Left lobe of liver (tissue), 2 donors: ENCODE measurements at regions not wholly inside any gene's neighbourhood (a gene's known extent, or its start where the extent isn't known, plus 50 kb on each side); places are given as distances from the start of the nearest gene placed in this dataset.

Source experiments
- ATAC-seq: fragments of 200-7000 bp; cut with Tn5 transposase; one replicate; pipeline ENCODE4 v1.9.1; 2020; ENCODE audit warnings: mild to moderate bottlenecking, moderate library complexity
- DNase-seq: peaks from one replicate; pipeline ENCODE4 v3.0.0-alpha.2; 2020; ENCODE audit warnings: low spot score
- donor health status: DM: no; HTN: no; CAD: no; lungs with moderate emphysema.
- donor health status: DM: no; HTN: yes; CAD: no.

DNA sequence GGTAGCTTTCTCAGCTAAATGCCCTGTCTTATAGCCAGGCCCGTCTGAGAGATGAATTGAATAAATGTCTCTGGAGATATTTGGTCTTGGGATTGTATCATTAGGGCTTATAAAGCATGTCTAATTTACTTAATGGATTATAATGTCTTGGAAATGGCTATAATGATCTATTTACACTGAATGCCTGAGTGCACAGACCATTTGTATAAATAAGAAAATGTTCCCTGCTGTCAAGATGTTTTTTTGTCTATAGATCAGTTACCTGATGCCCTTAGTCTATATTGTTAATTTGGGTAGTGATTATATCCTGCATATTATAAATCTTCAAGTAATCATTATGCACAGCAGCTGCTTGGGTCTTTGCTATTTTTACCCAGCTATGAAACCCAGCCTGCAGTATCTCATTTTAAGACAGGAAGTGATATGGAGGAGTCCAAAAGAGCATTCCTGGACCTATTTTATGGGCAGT lies 112.9 kb upstream of the ACTBL2 start:
- DNase-seq (no peak), ATAC-seq (no peak)

DNA sequence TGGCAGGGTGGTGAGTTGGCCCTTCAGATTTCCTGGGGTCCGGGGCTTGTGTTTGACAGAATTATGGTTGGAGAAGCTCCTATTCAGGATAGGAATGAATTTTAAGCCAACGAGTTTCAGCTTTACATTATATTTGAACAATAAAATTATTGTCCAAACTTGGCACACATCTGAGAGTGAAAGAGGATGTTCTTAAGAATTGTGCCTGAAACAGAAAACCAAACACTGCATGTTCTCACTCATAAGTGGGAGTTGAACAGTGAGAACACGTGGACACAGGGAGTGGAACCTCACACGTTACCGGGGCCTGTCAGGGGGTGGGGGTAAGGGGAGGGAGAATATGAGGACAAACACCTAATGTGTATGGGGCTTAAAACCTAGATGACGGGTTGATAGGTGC lies 111.8 kb upstream of the ACTBL2 start:
- no peak for ATAC-seq
- no peak for DNase-seq

DNA sequence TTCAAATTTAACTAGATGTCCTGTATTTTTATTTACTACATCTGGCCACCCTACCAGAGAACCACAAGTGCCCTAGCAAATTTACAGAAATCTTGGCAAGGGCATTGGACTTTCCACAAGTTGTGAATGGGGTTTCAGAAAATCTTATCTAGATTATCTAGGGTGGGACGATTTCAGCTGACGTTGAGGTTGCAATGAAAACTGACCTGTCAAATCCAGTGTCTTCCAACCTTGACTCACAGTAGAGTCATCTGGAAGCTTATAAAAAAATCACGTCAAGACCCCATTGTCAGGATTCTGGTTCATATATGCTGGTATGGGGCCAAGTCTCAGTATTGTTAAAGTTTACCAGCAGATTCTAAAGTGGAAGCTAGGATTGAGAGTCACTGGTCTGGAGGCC lies 109.6 kb upstream of the ACTBL2 start:
- ATAC-seq (no peak), DNase-seq (no peak)

DNA sequence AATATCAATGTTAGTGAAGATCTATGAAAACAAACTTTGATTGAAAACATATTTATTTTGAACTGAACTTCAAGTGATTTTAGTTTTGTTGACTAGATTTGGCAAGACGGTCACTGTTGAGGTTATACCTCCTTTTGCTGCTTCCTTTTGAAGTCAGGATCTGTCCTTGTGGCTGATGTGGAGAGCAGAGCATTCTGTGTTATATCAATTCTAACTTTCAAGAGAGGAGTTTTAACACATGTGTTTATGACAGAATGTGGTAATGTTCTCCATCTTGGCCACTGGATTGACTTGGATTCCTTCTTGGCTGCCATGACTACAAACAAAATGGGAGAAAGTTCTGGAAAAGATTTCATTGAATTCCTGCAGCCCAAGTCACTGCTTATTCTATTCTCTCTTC lies 104.0 kb upstream of the ACTBL2 start:
- ATAC-seq (no peak), DNase-seq (no peak)

DNA sequence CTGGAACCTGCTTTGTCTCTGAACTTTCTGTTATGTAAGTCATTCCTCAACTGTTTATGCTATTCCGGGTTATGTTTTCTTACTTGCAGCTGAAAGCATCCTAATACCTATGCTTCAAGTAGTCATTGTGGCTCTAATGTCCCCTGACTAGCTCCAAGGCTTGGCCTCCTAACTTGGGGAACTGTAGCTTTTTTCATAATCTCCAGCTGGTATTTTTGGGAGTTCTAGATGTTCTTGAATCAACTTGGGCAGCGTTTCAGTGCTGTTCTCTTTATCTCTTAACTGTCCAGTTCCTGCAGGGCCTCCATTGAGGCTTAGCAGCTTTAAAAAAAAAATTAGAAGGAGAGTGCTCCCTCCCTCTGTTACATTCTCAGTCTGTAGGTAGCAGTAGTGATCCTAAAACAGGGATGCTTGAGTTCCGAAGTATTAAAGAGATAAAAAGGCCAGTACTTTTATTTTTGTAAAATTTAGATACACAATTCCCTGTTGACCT lies 100.0 kb upstream of the ACTBL2 start:
- DNase-seq (no peak), ATAC-seq (no peak)

DNA sequence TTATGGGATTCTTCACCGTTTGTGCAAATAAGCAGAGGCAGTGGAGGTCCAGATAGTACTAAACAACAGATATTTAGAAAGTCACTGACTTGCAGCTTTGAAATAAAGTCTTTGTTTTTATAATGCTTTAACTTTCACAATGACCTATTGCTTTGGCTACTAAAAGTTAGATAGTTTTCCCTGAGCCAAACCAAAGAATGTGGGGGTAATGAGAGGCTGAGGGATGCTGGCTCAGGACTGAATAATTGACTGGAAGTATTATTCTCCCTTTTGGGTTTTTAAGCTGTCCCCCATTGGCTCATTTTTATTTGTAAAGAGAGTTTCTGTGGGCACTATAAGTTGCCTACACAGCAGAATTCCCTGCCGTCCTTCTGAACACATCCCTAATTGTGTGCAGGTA lies 99.2 kb upstream of the ACTBL2 start:
- ATAC-seq (no peak), DNase-seq (no peak)

DNA sequence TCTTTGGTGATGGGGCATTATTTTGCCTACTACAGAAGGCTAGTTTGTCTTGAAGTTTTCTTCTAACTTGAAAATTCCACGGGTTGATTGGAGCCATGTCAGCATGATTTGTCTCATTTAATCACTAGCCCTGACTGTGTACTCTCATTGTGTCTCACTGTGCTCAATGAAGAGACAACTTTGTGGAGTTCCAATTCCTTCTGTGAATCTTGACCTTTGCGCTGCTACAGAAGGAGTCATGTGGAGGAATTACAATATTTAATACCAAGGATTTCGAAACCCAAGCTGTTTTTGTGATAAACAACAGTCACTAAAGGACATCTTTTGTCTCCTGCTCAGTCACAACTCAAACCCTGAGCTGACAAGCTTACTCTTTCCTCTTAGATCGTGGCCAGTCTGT lies 98.6 kb upstream of the ACTBL2 start:
- no peak for ATAC-seq
- DNase-seq, result no peak

DNA sequence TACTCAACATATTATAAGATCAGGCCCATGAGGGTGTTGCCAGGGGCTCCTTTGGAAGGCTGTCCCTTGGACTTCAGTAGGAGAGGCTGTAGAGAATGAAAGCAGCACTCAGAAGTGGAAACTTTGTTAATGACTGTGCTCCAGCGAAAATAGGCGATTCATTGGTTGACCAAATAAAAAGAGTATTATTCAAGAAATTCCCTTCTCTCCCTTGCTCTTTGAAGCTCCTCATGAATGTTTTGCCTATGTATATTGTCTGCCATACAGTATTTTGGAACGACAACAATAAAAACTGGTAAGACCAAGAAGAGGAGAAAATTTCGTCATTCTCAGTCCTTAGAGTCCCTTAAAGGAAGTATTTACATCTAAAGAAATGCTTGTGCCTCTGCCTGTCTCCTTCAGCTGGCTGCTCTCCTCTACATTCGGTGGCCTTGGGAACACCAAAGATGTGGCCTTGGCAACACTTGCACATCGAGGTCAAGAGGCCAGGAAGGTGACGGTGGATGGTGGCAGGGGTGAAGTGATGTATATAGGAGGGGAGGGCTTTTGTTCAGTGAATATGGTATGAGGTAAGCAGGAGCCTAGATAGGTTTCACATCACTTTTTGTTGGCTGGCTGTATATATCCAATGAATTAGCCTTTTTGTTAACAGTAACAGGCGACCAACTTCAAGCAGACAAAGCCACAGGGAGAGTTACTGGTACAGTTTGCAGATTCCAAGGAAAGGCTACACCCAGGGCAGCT lies 95.0 kb upstream of the ACTBL2 start:
- no peak for DNase-seq
- ATAC-seq, result no peak

DNA sequence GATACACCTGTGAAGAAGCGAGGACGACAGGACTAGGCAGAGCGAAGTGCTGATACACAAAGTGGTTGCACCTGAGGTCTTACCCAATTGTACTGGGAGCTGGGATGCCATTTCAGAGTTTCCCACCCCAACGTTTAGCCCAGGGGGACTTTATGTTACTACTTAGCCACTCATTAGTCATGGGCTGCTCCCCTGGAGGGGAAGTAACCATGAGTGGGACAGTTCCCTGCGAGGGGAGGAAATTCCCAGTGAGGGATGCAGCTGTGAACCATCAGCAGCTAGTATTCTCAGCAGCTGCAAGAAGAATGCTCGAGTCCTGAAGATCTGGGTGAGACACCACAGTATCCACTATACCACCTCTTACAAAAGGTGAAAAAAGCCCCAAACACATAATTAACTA lies 93.7 kb upstream of the ACTBL2 start:
- DNase-seq (no peak), ATAC-seq (no peak)

DNA sequence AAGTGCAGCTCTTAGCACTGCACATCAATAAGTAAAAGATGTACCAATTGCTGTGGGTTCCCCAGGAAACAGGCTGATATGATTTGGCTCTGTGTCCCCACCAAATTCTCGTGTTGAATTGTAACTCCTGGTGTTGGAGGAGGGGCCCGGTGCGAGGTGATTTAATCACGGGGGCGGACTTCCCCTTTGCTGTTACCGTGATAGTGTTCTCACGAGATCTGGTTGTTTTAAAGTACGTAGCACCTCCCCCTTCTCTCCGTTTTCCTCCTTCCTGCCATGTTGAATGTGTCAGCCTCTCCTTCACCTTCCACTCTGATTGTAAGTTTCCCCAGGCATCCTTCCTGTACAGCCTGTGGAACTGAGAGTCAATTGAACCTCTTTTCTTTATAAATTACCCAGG lies 93.2 kb upstream of the ACTBL2 start:
- no peak for ATAC-seq
- DNase-seq, result no peak

DNA sequence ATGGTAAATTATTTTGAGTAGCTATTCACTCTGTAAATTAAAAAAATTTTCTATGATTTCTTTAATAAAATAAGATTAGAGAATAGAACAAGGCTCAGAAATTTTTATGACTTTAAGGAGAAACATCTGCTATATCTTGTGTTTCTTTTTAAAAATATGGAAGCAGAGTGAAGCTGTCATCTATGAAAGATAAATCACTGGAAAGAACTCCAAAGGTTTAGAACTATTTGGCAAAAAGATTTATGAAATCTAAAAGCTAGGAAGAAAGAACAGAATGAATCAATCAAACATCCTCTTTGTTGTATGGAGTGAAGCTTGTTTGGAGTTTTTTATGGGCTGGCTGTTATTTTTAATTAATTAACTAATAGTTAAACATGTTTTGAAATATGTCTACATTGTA lies 89.8 kb upstream of the ACTBL2 start:
- DNase-seq, result no peak
- no peak for ATAC-seq

DNA sequence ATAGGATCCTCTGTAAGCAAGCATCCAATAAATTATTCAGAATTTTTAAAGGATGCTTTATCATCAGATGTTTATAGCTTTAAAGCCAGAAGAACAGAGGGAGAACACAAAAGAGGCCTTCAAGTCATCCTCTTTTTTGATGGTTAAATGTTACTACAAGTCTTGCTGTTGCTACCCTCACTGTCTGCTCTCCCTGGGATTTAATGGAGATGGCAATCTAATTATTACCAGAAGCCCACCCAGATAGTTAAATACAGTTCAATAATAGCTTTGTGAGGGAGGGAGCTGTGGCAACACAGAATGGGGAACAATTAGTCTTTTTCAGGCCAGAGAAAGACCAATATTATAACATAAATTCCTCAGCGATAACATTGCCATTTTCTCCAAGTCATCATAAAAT lies 87.0 kb upstream of the ACTBL2 start:
- no peak for DNase-seq
- no peak for ATAC-seq

DNA sequence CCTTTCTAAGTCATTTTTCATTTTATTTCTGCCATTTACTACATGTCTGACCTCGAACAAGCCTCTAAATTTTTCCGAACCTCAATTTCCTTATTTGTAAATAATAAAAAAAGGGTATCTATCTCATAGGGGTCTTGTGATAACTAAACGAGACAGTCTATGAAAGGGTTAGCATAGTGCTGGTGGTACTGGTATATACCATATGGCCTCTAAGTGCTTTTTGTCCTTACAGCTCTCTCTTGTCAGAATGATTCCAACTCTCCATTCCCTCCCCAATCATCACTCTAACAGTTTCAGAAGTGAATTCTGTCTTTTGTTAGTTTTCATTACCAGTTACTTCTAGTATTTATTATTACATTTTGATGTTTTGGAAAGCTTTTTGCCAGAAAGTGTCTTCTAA lies 85.5 kb upstream of the ACTBL2 start:
- ATAC-seq (no peak), DNase-seq (no peak)

DNA sequence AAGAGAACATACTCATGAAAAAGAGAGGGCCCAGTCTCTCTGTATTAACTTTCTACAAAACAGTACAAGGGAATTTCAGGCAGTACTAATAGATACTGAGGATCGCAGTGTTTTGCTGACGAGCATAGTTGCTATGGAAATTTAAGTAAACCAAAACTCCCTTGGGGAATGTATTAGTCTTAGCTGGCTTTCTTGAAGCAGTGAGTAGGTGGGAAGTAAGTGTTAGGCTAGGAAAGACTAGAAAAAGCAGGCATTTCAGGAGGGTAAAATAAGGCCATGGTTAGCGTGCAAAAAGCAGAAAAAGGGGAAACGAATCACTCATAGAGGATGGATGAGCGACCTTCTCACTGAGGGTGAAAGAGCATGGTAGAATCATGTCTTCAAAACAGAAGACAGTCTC lies 84.3 kb upstream of the ACTBL2 start:
- ATAC-seq (no peak), DNase-seq (no peak)

DNA sequence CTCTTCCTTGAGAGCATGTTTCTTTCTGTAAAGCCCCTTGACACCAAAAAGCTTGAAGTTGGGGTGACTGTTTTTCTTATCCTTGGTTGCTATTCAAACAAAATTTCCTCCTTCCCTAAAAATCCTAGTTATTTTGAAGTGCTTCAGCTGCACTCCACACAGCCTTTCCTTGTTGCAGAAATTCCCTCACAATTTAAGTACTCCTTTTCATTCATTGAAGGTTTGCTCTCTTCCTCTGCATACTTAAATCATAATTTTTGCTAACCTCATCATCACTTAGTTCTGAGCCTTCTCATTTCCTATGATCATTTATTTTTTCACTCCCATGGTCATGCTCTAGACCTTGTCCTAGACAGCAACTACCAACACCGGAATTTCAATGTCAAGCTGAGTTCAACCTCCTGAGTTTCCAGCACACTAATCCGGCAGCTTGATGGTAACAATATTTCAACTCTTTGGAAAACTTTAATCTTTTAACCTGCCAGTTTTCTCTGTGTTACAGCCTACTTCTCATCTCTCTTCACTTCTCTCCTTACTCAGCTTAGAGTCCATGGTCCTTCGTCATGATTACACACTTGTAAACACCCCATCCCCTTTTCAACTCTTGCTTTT lies 78.7 kb upstream of the ACTBL2 start:
- no peak for DNase-seq
- ATAC-seq, result no peak

DNA sequence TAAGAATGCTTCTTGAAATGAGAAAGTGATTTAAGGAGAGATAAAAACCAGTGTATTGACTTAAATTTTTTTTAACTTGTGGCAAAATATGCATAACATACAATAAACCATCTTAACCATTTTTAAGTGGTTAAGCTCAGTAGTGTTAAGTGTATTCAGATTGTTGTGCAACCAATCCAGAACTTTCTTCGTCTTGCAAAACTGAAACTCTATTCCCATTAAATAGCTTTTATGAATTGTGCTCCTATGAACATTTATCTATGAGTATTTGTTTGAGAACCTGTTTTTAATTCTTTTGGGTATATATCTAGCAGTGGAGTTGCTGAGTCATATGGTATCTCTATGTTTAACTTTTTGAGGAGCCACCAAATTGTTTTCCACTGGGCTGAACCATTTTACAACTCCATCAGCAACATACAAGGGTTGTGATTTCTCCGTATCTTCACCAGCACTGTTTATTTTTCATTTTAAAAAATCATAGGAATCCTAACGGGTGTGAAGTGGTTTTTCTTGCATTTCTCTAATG lies 76.6 kb upstream of the ACTBL2 start:
- ATAC-seq, result no peak
- no peak for DNase-seq

DNA sequence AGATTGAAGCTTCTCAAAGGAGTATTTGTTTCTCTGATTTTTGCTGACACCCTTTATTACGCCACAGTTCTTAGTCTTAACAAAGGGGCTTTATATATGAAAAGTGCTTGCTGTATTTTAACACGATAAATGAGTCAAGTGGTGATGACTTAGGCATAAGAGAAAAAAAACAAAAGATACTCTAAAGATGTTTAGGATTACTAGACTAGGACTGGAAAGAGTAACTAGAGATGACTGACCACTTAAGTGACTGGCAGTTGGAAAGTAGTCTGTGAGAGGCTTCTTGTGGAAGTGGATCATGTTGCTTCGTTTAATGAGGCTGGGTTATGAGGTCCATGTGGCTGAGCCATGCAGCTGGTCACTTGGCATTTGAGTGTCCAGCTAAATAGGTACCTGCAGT lies 69.4 kb upstream of the ACTBL2 start:
- ATAC-seq (no peak), DNase-seq (no peak)

DNA sequence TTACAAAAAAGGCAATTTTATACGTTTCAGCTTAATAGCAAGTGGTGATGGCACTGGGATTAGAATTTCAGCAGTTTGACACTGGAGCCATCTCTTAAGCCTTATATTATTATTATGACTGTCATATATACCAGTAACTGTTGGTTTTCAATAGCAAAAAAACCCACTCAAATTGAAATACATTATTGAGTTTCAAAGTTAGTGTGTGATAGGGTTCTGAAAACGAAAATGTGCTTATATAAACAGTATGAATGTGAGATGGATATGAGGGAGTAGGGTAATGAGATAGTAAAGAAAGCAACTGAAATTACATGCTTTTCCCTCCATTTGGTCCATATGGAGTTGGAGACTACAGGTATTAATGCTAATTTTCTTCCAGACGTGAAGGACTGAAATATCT lies 68.6 kb upstream of the ACTBL2 start:
- ATAC-seq, result no peak
- DNase-seq, result no peak

DNA sequence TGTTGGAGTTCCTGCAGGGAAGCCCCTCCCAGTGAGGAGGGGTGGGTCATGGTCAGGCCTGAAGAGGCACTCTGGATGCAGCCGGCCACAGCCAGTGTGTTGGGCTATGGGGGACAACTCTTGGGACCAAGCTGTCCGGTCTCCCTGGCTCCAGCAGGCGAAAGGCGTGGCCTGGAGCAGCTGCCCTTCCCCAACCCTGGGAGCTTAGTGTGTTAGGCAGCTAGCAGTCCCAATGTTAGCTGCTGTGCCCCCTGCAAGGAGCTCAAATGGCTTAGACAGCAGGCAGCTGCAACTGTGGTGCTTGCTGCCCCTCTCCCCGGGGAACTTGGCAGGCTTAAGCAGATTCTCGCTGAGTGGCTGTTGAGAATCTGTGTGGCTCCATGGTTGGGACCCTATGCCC lies 67.5 kb upstream of the ACTBL2 start:
- ATAC-seq, result no peak
- no peak for DNase-seq

DNA sequence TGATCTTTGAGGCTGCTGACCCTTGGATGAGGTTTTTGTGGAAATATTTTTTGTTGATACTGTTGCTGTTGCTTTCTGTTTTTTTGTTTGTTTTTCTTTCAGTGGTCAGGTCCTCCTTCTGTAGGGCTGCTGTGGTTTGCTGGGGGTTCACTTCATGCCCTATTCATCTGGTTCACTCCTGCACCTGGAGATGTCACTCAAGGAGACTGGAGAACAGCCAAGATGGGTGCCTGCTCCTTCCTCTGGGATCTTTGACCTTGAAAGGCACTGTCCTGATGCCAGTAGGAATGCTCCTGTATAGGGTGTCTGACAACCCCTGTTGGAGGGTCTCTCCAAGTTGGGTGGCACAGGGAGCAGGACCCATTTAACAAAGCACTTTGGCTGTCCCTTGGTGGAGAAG lies 67.0 kb upstream of the ACTBL2 start:
- no peak for DNase-seq
- no peak for ATAC-seq

DNA sequence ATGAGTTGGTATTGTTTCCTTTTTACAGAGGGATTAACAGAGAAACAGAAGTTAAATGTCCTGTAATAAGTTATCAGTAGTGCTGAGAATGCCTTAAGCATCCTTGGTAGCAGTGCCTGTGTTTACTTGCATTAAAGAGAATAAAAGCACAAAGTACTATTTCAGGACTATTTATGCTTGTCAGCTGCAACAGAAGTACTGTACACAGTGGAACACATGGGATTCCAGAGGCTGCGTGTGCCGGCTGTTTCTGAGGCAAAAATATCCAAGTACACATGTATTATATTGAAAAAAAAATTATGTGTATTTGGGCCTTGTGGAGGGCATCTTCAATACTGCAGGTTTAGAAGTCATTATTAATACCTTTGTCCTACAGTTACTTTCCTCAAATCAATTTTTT lies 58.2 kb upstream of the ACTBL2 start:
- ATAC-seq (no peak), DNase-seq (no peak)

DNA sequence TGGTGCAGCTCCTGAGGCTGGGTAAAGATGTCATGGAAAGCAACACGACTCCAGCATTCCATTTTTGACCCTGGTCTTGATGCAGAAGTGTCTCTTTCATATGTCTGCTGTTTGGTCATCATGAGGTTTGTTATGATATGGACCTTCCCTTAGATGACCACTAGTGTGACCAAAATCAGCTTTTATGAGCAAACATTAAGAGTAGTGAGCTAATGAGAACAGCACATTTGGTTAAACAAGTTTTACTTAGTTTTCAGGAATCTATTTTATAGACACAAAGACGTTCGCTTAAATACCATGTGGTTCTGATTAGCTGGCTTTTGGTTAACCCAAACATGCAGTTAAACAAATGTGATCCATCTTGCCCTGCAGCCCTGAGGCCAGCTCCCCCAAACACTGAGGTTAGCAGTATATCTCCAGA lies 56.7 kb upstream of the ACTBL2 start:
- no peak for DNase-seq

More for the DNA sequence above, 56.7 kb upstream of the ACTBL2 start:
- no peak for ATAC-seq
